ENCODE measurements at regions not wholly inside any gene's neighbourhood (a gene's known extent, or its start where the extent isn't known, plus 50 kb on each side); places are given as distances from the start of the nearest gene placed in this dataset.
"Not testable (repeated sequence)": the region's sequence is repeated elsewhere in the genome, so short reads cannot be mapped to it uniquely, and the experiment has no call there.

DNA sequence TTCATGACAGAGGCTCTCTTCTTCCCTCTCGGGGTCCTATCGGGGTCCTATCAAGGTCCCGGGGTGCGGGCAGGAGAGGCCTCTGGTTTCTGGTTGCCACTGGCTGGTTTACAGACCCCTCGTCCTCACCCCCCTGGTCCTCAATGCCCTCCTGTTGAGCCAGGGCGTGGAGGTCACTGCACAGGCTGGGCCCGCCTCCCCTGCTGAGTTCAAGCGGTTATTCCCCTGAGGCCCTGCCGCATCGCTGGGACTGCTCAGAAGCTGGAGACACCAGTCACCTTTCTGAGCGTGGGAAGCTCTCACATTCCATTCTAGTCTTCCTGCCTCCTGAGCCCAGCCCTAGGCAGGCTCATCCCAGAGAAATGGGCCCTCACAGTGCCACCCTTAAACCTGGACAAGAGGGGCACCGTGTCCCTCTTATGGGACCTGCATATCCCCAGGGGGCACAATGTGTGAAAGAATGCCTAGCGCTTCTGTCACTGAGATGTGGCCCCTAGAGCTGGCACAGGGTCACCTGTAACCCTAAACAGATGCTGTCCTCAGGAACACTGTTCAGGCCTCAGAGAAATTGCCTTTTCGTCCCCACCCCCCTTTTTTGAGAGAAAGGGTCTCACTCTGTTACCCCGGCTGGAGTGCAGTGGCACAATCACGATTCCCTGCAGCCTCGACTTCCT, 177.7 kb upstream of the RGS6 start:
- DNase-seq = no peak

DNA sequence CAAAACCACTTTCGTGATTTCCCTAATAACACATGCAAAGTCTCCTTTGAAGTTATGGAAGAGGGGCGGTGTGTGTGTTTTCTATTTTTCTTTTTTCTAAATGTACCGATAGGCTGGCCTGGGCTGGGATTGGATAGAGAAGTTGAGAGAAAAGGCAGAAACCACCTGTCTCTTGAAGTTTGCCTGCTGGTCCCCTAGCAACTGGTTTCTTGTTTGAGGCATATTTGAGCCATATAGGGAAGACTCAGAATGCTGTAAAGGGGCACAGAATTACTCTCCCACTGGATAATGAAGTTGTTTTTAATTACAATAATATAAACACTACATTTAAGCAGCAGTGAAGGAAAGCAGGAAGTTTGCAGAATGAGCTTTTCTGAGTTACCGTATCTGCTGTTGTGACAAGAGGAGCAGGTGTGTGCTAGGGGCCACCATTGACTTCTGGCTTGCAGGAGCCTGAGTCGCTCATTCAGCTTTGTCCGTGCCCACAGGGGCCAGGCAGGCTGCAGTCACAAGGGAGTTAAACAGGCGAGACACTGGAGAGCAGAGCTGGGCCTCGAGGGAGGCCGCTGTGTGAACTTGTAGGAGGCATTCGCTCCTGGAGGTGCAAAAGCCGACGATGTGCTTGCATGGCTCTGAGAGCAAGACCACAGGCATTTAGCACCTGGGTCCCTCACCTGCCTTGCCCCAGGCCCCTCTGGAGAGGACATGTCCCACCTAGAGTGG, 173.8 kb upstream of the RGS6 start:
- peak in 1 of 3 experiments; percentile 53 for DNase-seq

DNA sequence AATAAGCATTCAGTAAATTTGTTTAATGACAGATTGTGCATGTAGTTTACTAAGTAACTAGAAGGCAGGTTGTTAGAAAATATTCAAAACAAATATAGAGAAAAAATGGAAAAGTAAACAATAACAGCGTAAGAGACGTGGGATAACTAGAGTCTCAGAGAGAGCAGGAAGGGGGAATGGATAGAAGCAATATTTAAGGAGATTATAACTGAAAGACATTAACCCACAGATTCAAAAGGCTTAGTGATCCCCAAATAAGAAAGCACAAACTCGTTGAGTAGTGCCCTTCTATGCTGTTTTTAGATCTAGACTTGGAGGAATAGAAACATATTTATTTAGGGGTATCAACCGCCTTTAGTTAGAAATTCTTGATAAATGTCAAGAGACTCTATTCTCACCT, 169.7 kb upstream of the RGS6 start:
- no peak for DNase-seq

DNA sequence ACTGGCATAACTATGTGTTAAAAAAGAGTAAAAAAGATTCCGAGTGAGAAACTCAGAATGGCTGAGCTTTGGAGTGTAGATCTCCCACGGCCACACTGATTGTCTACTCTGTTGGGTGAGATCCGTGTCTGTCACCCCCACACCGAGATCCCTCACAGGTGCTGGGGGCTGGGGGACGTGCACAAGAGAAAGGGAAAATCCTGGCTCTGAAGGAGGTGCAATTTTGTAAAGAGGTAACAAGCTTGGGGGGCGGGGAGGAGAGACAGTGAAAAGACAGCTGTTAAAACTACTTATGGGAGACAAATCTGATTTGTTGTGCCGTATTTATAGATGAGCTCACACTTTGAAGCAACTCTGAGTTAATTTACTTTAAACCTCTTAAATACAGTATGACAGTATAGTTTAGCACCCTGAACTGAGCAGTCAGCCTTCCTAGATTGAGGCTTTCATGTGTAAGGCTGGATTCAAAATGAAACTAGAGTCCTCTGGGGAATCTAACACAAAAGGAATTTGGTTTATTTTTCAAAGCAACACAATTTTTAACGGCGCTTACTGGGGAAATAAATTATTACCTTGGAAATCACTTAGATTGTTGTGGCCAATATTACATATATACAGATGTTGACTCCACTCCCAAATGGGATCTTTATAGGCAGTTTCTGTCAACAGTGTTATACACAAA, 167.4 kb upstream of the RGS6 start:
- DNase-seq = peak in 2 of 3 experiments; percentile 27 to 59

DNA sequence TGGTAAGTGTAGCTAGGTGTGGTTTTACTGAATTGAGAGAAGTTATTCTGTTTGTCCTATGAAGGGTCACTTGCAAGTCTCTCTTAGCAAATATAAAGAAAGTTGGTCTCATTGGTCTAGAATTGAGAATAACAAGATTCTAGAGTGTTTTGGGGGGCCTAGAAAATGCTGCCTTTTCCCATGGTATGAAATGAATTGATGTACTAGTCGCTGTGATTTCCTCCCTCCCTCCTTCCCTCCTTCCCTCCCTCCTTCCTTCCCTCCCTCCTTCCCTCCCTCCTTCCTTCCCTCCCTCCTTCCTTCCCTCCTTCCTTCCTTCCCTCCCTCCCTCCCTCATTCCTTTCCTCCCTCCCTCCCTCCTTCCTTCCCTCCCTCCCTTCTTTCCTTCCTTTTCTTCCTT, 166.7 kb upstream of the RGS6 start:
- DNase-seq = no peak

DNA sequence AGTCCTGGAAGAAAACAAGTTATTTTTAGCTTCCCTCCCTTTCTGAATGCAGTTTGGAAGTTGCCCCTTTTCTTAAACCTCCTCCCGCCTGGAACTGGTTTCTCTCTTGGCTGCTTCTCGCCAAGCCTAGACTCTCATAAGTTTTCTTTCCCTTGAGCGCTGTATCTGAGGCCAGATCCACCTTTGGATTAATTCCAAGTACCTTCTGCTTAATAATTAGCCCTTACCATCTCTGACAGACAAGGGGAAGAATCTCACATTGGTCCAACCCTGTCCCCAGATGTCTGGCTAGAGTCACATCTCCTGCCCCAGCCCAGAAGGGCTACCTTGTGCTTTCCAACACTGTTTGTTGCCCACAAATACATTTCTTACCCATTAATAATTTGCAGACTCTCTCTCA, 161.8 kb upstream of the RGS6 start:
- DNase-seq = no peak

DNA sequence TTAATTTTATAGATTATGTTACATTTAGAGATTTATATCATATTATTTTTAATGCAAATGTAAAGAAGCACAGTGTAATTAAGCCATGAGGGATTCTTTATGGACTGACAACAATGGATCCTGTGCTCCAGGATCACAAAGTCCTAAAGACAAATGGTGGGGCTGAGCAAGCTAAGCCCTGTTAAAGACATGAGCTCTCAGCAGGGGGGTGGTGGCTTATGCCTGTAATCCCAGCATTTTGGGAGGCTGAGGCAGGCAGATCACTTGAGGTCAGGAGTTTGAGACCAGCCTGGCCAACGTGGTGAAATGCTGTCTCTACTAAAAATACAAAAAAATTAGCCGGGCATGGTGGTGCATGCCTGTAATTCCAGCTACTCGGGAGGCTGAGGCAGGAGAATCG, 160.8 kb upstream of the RGS6 start:
- not testable (repeated sequence) for DNase-seq

DNA sequence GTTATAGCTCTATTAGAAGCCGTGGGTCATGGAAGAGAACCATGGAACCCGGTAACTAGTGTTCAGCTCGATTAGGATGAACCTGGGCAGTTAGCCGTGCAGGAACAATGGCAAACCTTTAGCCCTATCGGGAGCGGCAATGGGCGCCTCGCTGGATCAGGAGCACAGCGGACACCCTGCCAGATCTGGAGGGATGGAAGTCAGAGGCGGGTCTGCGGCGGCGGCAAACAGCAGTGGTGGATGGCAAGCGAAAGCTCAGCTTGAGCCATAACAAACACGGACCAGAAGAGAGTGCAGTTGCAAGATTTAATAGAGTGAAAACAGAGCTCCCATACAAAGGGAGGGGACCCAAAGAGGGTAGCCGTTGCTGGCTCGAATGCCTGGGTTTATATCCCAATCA, 160.2 kb upstream of the RGS6 start:
- DNase-seq = not testable (repeated sequence)

DNA sequence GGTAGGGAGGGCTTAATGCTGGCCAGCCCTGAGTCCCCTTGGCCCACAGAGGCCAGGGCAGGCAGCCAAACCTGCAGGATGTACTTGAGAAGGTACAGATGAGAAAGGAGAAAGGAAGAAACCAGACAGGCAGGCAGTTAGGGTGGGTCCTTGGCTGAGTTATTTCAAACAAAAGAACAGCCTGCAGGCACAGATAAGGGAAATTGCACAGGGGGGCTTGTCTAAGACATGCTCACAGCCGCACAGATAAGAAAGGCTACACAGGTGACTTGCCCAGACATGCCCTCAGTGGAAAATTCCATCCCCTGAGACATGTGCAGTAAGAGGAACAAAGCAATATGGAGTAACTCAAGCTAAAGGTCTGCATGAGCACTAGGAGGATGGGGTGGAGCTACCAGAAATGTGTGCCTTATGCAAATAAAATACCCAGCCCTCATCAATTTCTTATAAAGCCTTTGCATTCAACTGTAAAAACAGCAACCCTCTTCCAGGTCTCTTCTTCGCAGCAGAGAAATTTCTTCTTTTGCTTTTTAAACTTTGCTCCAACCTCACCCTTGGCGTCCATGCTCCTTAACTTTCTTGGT, 158.2 kb upstream of the RGS6 start:
- DNase-seq = no peak

DNA sequence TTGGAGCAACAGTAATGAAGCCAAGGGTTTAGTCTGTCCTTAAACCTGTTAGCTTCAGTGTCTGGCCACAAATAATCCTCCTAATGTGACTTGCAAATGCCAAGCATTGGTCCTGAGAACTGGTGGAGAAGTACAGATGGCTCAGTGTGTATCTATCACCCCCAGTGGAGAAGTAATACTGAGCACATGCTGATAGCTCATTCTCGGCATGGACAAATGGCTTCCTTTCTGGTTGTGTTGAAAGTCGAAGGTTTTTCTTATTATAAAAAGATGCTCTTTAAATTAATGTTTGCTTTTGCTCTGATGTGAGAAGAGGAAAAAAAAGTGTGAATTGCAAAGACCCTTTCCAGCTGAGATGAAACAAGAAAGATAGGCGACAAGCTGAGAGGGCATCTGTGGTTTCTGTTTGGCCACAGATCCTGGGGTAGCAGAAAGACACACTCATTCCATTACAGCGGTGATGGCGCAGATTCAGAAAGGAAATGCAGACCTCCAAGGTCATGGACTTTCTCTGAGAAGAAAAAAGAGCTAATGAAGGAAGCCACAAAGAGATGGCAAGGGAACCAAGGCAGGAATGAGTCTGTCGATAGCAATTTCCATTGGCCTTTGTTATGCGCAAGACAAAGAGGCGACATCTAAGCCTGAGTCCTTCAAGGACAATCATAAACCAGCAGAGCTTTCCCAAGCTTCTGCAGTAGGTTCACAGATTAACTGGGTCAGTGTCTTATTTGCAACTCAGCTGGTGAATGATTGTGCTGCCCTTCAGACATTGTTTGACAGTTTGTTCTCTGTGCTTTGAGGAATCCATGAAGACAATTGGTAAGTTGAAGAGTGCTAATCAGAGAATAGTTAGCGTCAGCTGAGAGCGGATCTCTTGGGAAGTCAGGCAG, 155.5 kb upstream of the RGS6 start:
- no peak for DNase-seq

DNA sequence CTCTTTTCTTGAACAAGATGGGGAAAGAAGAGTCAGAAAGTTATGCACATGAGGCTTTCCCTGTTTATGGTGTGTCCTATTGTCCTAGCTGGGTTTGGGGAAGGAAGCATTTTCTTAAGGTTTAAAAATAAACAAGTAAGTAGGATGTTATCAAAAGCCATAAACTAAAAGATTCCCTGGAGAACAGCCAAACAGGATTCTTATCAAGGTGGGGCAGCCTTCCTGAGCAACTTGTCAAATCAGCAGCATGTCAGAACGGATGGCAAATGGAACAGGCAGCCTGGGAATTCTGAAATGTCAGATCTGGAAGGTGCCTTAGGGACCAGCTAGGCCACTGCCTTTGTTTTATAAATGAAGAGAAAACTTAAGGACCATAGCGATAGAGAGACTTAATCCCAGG, 152.2 kb upstream of the RGS6 start:
- no peak for DNase-seq

DNA sequence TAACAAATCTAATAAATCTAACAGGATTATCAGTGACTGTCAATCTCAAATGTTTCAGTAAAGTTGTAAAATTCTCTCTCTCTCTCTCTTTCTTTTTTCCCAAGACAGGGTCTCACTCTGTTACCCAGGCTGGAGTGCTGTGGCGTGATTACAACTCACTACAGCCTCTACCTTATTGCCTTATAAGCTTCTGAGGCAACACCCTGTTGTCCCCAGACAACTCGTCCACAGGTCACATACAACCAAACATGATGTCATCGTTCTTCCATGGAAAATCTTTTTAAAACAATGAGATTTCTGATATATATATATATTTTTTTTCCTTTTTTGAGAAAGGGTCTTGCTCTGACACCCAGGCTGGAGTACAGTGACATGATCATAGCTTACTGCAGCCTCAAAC, 151.4 kb upstream of the RGS6 start:
- DNase-seq = no peak

DNA sequence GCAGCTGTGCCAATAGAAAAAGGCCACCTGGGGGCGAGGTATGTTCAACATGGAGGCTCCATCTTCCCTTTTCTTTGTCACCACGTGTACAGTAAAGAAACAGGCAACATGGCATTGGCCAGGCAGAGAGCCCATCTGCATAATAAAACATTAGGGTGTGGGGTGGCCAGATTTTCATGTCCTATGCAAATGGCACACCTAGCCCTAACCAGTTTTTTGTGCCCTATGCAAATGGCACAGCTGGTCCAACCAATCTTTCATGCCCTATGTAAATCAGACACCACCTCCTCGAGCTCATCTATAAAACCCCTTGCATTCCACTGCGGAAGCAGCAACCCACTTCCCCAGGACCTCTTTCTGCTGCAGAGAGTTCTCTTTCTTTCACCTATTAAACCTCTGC, 149.1 kb upstream of the RGS6 start:
- no peak for DNase-seq

DNA sequence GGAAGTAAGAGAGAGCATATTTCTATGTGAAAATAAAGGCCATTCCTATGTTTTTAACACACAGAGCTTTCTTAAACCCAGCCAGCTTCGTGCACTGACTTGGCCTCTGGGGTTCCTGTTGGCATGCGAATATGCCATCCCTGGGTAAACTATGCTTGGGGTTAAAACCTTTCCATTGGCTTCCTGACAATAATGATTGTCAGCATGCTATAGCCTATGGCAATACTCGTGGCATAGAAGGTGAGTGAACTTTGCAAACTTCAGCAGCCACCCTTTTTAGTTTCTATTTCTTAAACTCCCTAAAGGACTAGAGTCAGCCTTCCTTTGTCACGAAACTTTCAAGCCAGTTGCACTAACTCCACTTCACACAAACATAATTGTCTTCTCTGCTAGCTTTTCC, 148.4 kb upstream of the RGS6 start:
- DNase-seq = no peak

DNA sequence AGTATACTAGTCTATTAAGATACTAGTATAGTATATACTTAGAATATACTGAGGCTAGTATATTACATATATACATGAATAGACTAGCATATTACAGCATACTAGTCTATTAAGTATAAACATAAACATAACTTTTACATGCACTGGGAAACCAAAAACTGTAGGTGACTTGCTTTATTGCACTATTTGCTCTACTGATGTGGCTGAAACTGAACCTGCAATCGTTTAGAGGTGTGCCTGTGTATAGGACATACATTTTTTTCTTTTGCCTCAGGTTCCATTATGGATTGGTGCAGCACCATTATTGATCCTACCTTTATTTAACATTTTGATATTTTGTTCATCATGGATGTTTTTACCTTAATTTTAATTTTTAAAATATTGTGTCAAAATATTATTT, 143.2 kb upstream of the RGS6 start:
- no peak for DNase-seq

DNA sequence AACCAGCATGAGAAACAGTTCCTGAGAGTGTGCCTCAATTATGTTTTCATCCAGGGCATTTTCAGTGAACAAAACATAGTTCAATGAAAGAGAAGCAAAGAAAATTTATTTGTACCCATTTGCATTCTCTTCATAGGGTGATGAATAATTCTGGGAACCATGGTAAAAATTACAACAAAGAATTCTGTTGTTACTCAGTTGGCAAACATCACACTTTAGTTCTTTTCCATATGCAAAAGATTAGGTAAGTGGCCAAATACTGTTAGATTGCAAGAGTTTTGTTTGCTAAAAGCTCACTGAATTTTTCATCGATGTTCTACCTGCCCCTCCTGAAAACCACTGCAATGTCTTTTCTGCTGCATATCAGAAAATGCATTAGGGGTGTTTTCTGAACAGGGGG, 132.4 kb upstream of the RGS6 start:
- DNase-seq = no peak

DNA sequence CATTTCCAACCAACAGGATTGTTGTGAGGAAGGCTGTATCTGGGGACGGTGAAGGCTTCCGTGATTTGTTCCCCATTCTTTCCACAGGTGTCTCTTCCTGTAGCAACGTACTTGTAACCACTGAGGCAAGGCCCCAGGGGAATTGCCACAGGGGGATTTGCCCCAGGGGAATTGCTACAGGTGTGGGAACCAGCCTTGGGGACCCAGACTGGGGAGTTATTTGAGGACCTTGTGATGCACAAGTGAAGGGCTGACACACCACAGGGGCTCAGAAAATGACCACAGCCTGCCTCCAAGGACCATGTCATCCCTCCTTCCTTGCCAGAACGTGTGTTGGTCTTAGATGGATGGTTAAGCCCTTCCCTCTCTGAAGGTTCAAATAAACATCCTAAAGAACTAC, 131.4 kb upstream of the RGS6 start:
- DNase-seq = no peak

DNA sequence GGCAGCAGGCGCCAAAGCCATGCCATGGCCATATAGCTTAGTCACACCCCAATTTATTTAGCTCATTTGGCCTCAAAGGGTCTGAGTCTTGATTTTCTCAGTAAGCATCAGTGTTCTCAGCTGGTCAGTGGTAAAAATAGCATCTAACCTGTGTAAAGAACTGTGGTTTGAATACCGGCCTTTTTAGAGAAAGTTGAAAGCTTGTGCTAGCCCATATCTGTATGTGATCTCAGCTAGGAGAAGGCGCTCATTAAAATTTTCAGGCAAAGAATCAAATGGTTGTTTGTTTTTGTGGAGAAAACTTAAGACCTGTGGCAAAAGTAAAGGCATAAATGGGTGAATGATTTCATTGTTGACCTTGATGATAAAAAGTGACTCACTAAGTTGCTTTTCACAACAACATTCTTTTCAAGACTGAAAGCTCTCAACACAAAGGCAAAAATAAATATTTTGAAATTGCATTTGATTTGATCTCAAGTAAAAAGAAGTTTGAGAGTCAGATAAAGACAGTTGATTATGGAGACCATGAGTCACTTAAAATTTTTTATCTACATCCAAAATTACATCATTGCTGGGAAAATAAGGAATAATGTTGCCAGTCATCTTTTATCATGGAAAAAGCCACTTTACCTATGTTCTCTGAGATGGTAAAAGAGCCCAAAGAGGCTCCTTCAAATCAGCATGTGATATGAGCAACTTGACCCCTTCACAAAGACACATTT, 128.5 kb upstream of the RGS6 start:
- no peak for DNase-seq

DNA sequence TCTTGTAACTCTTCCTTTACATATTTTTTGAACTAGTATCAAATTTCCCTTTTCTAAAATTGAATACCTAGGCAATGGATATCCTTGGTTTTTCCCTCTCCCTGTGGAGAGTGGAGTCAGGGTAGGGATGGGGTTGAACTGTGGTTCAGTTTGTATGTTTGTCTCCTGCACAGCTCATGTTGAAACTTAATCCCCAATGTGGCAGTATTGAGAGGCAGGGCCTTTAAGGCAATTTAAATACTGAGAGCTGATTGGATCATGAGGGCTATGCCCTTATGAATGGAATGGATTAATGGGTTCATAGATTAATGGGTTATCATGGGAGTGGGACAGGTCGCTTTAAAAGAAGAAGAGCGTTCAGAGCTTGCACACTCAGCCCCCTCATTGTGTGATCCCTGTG, 127.2 kb upstream of the RGS6 start:
- no peak for DNase-seq

DNA sequence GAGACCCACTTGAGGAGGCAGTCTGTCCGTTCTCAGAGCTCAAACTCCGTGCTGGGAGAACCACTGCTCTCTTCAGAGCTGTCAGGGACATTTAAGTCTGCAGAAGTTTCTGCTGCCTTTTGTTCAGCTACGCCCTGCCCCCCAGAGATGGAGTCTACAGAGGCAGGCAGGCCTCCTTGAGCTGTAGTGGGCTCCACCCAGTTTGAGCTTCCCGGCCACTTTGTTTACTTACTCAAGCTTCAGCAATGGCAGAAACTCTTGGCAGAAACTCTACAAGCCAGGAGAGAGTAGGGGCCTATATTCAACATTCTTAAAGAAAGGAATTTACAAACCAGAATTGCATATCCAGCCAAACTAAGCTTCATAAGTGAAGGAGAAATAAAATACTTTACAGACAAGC, 125.2 kb upstream of the RGS6 start:
- not testable (repeated sequence) for DNase-seq

DNA sequence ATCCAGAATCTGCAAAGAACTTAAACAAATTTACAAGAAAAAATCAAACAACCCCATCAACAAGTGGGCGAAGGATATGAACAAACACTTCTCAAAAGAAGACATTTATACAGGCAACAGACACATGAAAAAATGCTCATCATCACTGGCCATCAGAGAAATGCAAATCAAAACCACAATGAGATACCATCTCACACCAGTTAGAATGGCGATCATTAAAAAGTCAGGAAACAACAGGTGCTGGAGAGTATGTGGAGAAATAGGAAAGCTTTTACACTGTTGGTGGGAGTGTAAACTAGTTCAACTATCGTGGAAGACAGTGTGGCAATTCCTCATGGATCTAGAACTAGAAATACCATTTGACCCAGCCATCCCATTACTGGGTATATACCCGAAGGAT, 121.4 kb upstream of the RGS6 start:
- DNase-seq = not testable (repeated sequence)

DNA sequence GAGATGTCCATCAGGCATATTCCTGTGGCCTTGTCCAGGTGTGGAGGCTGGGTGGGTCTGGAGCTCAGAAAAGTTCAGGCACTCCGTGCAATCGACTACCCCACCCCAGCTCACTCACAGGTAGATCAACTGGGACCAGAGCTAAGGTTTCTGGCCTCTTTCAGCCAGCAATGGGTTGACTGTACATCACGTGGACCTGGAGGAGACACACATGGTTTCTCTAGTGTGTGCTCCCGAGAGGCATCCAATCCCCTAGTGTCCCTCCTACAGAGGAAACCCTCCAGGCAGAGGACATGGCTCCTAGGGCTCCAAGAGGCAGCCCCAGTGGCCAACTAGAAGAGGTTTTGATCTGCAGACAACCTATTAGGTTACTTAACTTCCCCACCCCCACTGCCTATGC, 119.5 kb upstream of the RGS6 start:
- DNase-seq = no peak
